ENCODE measurements at regions not wholly inside any gene's neighbourhood (a gene's known extent, or its start where the extent isn't known, plus 50 kb on each side); places are given as distances from the start of the nearest gene placed in this dataset.

GRCh38 chr6:6867404-6867799, 240.4 kb upstream of the RREB1 start:
- TF ChIP-seq CTCF (conservative IDR thresholded peaks at IDR 0.05) (no peak), ZFX (IDR thresholded peaks at IDR 0.05) (no peak)
